Left renal cortex interstitium (tissue), 4 donors: ENCODE measurements at regions not wholly inside any gene's neighbourhood (a gene's known extent, or its start where the extent isn't known, plus 50 kb on each side); places are given as distances from the start of the nearest gene placed in this dataset.

Source experiments
- DNase-seq, 4 donors: peaks; one replicate each; pipeline ENCODE4 v3.0.0-alpha.2; 2013; ENCODE audit warnings: low read depth in 4 of 4, low spot score in 2 of 4, missing footprints in 1 of 4

DNA sequence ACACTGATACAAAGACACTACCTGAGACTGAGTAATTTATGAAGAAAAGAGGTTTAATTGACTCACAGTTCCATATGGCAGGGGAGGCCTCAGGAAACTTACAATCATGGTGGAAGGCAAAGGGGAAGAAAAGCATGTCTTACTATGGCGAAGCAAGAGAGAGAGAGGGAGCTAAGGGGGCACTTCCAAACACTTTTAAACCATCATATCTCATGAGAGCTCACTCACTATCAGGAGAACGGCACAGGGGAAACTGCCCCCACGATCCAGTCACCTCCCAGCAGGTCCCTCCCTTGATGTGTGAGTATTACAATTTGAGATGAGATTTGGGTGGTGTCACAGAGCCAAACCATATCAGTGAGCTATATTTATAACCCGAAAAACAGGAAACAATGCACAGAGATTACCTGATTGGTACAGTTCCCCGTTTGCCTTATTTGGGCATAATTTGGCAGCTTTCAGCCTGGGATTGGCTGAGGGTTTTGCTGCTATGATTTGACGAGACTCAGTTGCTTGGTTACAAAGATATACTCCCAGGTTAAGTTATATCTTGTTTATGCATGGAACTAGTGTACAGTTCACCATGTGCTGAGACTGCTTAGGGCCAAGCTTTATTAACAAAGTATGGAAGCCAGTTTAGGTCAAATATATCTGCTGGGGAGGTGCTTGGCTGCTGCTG, 184.2 kb downstream of the NR2F2 start:
- no peak for DNase-seq

DNA sequence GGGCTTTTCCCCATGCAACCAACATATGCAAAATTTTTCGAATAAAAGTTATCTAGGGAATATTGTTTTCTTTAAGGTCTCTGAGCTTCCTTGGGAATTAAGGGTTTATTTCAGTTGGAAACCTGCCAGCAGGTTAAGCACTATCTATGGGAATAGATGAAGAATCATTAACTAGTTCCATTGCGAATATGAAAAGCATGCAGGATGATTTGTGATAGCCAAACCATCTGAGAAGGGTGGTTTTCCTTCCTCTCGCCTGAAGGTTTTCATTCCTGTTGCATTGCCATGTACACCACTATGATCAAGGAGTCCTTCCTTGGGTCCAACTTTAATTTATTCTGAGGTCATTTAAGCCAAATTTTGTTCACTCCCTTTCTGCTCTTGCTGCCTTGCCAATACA, 184.9 kb downstream of the NR2F2 start:
- DNase-seq = no peak

DNA sequence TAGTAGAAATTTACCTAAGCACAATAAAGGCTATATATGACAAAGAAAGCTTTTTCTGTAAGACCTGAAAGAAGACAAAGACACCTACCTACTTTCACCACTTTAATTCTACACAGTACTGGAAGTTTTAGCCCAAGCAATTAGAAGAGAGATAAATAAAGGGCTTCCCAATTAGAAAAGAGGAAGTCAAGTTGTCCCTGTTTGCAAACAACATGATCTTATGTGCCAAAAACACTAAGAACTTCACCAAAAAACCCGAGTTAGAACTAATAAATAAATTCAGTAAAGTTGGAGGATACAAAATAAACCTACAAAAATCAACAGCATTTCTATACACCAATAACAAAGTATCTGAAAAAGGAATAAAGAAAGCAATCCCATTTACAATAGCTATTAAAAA, 190.9 kb downstream of the NR2F2 start:
- DNase-seq = no peak

DNA sequence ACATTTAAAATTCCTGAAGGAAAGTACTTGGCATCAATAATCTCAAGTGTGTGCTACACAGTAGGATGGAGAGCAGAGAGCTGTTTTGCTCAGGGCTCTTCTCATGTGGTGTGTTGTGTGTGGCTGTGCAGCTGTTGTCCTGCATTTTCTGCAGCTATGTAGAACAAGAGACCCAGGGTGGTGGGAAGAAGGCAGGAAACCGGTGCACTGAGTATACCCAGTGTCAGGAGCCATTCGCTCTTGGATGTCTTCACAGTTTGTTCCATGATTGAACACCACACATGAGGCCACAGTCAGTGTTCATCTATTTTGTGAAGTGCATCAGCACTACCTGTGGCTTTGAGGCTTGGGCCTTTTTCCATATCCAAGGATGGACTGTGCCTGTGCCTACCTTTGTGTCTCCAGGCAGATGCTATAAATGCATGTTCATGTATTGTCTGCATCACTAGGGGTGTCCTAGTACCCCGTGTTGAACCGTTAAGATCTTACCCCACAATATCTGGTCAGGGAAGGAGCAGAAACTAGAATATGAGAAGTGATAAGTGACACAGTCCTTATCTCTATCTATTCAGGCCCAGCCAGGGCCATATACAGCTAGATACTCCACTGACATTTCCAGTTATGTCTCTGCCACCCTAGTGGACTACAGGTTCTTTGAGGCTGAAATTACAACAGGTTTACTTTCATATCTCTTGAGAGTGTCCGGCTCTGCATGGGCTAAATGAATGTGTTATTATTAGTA, 194.3 kb downstream of the NR2F2 start:
- DNase-seq = no peak

DNA sequence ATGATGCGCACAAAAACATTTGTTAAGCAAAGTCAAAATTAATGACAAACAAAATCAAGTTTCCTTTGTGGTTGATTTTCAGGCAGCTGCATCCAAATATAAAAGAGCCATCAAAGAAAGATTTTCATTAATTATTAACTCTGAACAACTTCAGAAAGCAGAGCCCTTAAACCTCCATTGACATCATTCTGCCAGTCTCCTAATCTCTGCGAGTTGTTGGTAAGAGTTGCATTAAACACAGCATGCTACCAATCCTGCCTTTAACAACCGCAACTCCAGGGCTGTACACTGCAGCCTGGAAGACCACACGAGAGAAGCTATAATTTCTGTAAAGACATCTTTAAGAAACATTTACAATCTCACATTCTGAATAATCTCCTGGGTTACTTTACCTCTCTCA, 204.6 kb downstream of the NR2F2 start:
- no peak for DNase-seq

DNA sequence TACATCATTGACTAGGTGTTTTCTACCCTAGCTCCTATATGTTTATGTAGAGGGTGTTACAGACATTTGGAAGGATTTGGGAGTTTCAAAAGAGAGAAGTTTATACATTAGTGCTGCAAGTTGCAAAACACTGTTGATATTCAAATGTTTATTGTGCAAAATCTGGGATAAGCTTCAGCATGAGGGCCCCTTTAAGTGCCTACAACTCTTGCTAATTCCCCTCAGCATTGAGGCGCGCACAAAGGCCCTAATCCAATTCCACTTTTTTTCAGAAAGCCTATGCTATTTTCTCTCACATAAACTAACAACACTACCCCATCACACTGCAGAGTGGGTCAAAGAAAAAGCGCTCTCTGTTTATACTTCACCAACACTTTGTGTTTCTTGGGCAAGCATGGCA, 208.0 kb downstream of the NR2F2 start:
- DNase-seq = no peak

DNA sequence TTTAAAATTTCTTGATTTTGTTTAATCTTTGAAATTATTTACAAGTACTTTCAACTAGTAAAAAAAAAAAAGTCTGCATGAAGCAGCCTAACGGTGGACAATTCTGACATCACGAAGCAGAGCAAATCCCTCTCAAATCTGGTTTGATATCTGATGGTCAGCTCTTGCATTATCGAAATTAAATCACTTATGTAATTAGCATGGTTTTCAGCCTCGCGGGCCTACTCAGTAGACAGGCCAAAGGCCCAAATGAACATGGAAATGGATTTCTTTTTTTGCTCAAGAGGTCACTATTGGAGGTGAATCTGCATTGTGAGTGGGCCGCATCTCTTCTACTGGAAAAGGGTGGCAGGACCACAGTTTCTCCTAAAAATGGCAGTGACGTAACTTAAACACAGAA, 209.8 kb downstream of the NR2F2 start:
- DNase-seq = no peak

DNA sequence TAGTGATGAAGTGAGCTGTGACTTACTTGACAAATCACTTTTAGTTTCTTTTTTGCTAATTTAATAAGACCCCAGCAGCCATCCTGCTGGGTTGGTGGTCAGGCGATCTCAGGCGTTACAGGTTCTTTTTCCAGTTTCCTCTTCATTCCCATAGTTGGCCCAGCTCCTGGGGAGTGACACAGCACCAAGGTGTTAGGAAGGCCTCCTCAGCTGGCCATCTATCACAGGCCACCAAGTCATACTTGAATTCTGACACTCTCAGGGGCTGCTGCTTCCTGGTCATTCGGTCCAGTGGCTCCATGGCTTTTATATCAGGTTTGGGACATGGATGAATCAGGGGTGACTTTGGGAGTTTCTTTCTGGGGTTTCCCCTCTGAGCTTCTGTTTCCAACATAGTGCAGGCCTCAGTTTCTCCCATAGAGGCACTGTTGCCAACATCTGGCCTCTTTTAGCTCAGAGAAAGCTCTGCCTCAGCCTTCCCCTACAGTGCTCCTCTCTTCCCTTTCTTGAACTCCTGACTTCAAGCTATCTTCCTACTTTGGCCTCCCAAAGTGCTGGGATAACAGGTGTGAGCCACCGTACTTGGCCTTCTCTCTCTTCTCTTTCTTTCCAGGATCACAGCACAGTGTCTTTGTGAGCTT, 211.8 kb downstream of the NR2F2 start:
- no peak for DNase-seq

DNA sequence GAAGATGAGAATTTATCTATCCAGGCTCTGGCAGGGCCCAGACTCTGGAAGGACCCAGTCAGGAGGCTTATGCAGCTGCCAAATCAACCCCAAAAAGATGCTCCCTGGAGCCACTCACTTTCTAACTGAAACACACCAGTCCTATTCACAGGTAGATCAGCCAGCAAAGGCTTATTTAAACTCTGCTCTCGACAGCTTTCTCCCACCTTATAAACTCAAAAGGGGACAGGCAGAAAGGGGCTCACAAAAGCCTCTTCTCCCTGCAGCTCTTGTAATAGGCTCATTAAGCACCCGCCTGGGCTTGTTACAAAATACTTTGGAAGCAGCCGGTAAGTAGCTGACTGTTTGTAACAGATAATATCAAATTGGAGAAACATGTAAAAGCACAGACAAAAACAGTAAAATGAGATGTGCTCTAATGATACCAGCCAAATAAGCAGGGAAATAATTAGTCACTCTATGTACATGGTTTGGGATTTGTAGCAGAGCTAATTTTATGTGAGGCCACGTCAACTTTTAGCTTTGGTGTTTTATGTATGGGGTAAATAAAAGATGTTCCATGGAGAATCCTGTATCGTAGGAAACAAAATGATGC, 213.8 kb downstream of the NR2F2 start:
- no peak for DNase-seq

DNA sequence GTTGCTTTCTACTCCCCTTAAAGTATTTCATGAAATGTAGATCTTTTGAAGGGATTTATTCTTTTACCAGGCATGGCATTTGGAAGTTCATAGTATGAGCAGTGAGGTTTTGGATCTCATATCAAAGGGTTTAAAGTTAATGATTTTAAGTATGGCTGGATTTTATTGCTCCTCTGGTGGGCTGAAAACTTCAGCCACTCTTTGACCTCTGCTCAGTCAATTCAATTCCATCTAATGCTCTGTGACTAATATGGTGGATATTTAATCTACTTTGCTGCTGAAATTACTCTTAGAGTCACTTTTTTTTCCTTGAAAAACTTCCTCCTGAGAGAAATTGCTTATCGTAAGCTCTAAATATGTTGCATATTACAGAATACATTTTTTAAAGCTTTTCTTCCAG, 218.6 kb downstream of the NR2F2 start:
- DNase-seq = no peak

DNA sequence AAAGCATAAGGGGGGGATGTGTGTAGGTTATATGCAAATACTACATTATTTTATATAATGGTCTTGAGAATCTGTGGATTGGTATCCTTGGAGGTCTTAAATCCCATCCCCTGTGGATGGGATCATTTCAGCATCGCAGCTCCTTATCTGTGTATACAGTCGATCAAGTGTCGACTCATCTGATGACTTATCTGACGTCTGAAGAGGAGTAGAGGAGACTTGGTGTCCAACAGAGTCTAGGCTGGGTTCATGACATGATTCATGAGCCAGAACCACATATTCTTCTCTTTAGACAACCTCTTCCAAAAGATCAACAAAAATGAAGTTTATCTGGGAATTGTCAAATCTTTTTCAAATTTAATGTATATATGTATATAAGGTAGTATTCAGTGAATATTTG, 220.7 kb downstream of the NR2F2 start:
- DNase-seq = no peak

DNA sequence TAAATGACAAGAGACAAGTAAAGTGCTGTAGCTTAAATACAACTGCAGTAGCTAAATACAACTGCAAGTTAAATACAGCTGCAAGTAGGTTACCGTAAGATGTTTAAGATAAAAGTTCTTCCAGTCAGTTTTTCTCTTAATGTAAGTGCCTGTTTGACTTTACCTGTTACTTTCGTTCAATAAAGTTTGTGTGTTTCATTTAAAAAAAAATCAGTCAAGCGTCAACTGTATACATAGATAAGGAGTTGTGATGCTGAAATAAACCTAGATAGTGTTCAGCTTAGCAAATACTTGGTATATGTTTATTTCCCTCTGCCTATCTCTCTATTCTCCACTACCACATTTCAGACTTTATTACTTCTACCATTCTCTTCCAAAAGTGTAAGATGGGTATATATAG, 221.2 kb downstream of the NR2F2 start:
- no peak for DNase-seq

DNA sequence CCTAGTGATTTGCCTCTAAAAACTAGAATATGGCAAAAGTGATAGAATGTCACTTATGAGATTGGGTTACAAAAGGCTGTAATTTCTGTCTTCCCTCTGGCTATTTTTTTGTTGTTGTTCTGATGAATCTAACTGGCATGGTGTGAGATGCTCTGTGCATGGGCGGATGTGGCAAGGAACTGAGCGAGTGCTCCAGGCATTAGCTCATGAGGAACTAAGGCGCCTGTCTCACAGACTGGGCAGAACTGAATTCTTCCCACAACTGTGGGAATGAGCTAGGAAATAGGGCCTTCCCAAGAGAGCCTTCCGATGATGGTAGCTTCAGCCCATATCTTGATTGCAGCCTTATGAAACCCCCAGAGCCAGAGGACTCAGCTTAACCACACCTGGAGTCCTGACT, 222.5 kb downstream of the NR2F2 start:
- DNase-seq = no peak

DNA sequence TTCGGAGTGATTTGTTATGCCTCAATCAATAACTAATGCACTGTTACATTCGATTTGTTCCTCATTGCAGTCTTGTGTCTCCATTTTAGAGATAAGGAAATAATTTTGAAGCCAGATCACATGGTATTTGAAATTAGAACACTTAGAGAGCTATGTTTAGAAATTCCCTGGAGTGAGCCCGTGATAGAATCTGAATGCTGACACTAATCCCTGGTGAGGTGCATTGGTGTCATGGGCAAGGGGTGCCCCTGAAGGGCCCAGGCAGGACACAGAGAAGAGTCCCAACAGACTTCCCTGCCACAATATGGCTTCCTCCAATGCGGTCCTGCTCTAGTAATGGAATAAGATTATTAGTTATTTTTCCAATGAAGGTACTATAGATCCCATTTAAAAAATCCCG, 223.0 kb downstream of the NR2F2 start:
- DNase-seq = no peak

DNA sequence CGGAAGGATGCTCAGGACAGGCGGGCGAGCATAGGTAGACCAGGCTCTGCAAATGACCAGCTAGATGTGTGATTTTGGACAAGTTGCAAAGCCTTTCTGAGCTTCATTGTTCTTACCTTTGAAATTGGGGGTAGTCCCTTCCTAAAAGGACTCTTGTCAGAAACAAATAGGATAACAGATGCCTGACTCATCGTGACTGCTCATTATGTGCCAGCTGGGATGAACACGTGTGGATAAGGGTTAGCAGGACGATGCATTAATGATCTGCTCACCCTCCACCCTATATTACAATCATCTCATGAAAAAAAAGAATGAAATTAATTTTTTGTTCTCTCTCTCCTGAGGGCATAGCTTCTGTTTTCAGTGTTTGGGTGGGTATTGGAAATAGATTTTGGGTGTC, 223.4 kb downstream of the NR2F2 start:
- DNase-seq = no peak

DNA sequence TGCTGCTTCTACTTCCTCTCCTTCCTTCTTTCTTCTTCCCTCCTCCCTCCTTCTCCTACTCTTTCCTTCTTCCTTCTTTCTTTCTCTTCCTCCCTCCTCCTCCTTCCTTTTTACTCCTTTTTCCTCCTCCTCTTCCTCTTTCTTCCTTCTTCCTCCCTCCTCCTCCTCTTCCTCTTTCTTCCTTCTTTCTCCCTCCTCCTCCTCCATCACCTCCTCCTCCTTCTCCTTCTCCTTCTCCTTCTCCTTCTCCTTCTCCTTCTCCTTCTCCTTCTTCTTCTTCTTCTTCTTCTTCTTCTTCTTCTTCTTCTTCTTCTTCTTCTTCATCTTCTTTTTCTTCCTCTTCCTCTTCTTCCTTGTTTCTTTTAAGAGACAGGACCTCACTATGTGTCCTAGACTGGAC, 224.0 kb downstream of the NR2F2 start:
- DNase-seq = no peak

DNA sequence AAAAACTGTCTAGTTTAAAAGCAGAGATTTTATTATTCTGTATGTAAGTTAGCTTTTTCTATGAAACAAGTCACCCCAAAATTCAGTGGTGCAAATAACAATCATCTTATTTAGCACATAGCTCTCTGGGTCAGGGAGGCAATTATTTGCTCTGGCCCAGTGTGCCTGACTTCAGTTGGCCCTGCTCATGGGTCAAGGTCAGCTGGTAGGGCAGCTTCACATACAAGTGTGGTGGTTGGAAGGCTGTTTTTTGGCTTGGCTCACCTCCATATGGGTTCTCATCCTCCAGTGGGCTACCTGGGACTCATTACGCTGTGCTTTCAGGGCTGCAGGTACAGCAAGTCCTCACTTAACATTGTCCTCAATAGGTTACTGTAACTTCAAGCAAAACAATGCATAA, 228.6 kb downstream of the NR2F2 start:
- no peak for DNase-seq

DNA sequence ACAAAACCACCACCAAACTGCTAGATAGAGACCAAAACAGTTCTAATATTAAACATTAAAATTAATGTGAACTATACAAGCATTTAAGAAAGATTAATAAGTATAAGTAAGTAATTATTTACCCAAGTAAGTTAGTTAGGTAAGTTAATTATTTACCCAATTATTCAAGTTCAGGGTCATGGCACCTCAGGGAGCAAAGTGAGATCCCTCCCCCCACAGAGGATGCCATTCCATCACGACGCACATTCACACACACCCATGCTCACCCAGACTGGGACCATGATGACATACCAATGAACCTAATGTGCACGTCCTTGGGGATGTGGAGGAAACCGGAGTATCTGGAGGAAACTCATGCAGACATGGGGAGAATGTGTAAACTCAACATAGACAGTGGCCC, 229.1 kb downstream of the NR2F2 start:
- DNase-seq = no peak

DNA sequence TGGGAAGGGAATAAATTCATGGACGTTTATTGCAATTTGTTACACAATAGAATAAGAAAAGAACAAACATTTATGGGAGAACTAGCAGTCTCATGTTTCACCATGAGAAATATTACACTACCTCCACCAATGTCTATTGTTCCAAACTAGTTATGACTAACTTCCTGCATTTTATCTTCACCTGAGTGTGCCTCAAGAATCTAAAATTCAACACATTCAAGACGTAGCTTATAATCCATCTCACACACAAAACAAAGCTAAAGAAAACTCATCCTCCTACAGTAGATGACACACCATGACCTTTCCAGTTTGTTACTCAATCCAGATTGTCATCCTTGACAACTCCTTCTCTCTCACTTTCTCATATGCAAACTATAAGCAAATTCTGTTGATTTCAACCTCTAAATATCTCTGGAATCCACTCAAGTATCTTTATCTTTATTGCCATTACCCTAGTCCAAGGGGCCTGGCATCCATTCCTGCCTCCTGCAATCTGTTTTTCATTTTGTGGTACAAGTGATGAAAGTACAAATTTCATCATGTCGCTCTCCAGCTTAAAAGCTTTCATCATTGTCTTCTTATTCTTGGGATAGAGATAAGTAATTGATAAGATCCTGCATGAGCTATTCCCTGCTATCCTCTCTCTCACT, 229.9 kb downstream of the NR2F2 start:
- no peak for DNase-seq

DNA sequence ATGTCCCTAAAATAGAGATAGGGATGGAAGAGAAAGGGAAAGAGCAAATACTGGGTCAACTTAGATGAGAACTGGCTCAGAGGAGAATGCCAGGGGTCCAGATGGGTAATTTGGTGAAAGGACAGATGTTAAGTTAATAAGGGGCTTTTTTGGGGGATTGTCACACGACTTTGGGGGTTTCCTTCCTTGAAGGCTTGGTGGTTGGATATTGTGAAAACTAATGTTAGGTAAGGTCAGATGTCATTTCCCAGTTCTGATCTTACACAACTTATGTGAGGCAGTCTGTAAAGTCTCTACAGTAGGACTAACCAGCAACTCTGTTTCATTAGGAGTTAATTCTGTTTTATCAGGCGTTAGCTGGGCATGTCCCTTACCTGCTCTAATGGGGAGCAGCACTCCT, 231.1 kb downstream of the NR2F2 start:
- no peak for DNase-seq

DNA sequence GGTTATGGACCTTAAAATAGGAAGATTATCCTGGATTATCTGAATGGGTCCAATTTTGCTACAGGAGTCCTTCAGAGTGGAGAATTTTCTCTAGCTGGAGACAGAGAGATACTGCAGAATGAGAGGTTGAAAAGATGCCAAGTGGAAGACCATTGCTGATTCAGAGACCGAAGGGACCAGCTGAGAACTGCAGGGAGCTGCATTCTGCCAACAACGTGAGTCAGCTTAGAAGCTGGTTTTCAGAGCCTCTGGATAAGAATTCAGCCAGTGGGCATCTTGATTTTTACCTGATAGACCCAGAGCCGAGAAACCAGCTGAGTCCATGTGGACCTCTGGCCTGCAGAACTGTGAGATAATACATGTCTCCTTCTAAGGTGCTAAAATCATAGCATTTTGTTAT, 234.0 kb downstream of the NR2F2 start:
- DNase-seq = no peak
